ENCODE measurements at regions not wholly inside any gene's neighbourhood (a gene's known extent, or its start where the extent isn't known, plus 50 kb on each side); places are given as distances from the start of the nearest gene placed in this dataset.

GRCh38 chr3:18795078-18795477 is 353.2 kb upstream of the KCNH8 start (continued):
- no peak for TF ChIP-seq TAF7 (optimal IDR thresholded peaks at IDR 0.05; ENCODE audit: borderline replicate concordance, low read depth, low read length)

Measured in H1 (cell line).